ENCODE measurements at regions not wholly inside any gene's neighbourhood (a gene's known extent, or its start where the extent isn't known, plus 50 kb on each side); places are given as distances from the start of the nearest gene placed in this dataset.

GRCh38 chr3:177281292-177282118, 84.2 kb upstream of the TBL1XR1 start:
- TF ChIP-seq CSRNP3 (CRISPR knock-in tag; IDR thresholded peaks at IDR 0.05) (no peak), CSDC2 (CRISPR knock-in tag; IDR thresholded peaks at IDR 0.05) (no peak), PATZ1 (CRISPR knock-in tag; IDR thresholded peaks at IDR 0.05; ENCODE audit: borderline replicate concordance) (no peak), ZFP30 (CRISPR knock-in tag; IDR thresholded peaks at IDR 0.05) (no peak), ISL1 (CRISPR knock-in tag; IDR thresholded peaks at IDR 0.05) (no peak), GLIS3 (CRISPR knock-in tag; IDR thresholded peaks at IDR 0.05) (no peak), ZNF70 (CRISPR knock-in tag; IDR thresholded peaks at IDR 0.05) (no peak), PPARA (CRISPR knock-in tag; IDR thresholded peaks at IDR 0.05; ENCODE audit: borderline replicate concordance) (no peak), TCF4 (CRISPR knock-in tag; IDR thresholded peaks at IDR 0.05; ENCODE audit: borderline replicate concordance) (no peak), ARNTL (CRISPR knock-in tag; IDR thresholded peaks at IDR 0.05; ENCODE audit: borderline replicate concordance, low read depth) (no peak)
- TF ChIP-seq, protein P1, sequence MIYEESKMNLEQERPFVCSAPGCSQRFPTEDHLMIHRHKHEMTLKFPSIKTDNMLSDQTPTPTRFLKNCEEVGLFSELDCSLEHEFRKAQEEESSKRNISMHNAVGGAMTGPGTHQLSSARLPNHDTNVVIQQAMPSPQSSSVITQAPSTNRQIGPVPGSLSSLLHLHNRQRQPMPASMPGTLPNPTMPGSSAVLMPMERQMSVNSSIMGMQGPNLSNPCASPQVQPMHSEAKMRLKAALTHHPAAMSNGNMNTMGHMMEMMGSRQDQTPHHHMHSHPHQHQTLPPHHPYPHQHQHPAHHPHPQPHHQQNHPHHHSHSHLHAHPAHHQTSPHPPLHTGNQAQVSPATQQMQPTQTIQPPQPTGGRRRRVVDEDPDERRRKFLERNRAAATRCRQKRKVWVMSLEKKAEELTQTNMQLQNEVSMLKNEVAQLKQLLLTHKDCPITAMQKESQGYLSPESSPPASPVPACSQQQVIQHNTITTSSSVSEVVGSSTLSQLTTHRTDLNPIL (CRISPR knock-in tag; IDR thresholded peaks at IDR 0.05; ENCODE audit: low read depth), result no peak
- TF ChIP-seq, protein P2, sequence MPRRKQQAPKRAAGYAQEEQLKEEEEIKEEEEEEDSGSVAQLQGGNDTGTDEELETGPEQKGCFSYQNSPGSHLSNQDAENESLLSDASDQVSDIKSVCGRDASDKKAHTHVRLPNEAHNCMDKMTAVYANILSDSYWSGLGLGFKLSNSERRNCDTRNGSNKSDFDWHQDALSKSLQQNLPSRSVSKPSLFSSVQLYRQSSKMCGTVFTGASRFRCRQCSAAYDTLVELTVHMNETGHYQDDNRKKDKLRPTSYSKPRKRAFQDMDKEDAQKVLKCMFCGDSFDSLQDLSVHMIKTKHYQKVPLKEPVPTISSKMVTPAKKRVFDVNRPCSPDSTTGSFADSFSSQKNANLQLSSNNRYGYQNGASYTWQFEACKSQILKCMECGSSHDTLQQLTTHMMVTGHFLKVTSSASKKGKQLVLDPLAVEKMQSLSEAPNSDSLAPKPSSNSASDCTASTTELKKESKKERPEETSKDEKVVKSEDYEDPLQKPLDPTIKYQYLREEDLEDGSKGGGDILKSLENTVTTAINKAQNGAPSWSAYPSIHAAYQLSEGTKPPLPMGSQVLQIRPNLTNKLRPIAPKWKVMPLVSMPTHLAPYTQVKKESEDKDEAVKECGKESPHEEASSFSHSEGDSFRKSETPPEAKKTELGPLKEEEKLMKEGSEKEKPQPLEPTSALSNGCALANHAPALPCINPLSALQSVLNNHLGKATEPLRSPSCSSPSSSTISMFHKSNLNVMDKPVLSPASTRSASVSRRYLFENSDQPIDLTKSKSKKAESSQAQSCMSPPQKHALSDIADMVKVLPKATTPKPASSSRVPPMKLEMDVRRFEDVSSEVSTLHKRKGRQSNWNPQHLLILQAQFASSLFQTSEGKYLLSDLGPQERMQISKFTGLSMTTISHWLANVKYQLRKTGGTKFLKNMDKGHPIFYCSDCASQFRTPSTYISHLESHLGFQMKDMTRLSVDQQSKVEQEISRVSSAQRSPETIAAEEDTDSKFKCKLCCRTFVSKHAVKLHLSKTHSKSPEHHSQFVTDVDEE (CRISPR knock-in tag; IDR thresholded peaks at IDR 0.05), result no peak
- ATAC-seq, result no peak

DNA sequence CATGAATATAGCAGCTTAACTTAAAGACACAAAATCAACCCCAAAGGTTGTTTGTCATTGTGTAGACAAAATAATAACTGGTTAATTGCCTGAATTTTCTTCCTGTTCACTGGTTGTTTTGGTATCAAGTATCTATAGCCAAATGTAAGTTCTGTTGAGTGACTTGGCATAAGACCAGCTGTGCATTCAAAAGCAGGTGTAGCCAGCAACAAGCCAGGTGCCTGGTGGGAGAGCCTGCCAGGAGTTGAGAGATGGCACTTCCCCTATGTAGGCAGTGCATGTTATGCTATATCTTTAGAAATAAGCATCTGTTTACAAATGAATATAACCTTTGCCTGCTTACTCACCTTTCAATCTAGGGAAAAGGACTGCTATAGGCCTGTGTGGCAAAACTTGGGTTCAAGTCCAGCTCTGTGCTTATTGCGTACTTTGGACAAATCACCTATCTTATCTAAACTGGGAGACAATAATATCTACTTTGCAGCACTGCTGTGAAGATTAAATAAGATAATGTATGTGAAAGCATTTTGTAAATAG, 84.9 kb upstream of the TBL1XR1 start:
- no peak for ATAC-seq
- TF ChIP-seq CSRNP3 (CRISPR knock-in tag; IDR thresholded peaks at IDR 0.05) (no peak), ZNF565 (CRISPR knock-in tag; conservative IDR thresholded peaks at IDR 0.05; ENCODE audit: low read depth) (no peak), OSR1 (CRISPR knock-in tag; IDR thresholded peaks at IDR 0.05) (no peak), ARNTL (CRISPR knock-in tag; IDR thresholded peaks at IDR 0.05; ENCODE audit: borderline replicate concordance, low read depth) (no peak), TOX (CRISPR knock-in tag; IDR thresholded peaks at IDR 0.05; ENCODE audit: borderline replicate concordance) (no peak), SNAI2 (CRISPR knock-in tag; IDR thresholded peaks at IDR 0.05) (no peak), ZNF70 (CRISPR knock-in tag; IDR thresholded peaks at IDR 0.05) (no peak), ESRRG (CRISPR knock-in tag; IDR thresholded peaks at IDR 0.05) (no peak), ISL1 (CRISPR knock-in tag; IDR thresholded peaks at IDR 0.05) (no peak)

- no peak for ATAC-seq
- TF ChIP-seq OSR1 (CRISPR knock-in tag; IDR thresholded peaks at IDR 0.05), result no peak
- no peak for TF ChIP-seq GLIS3 (CRISPR knock-in tag; IDR thresholded peaks at IDR 0.05)
- no peak for TF ChIP-seq PPARA (CRISPR knock-in tag; IDR thresholded peaks at IDR 0.05; ENCODE audit: borderline replicate concordance)
- TF ChIP-seq ZFP30 (CRISPR knock-in tag; IDR thresholded peaks at IDR 0.05), result no peak
- no peak for TF ChIP-seq ARNTL (CRISPR knock-in tag; IDR thresholded peaks at IDR 0.05; ENCODE audit: borderline replicate concordance, low read depth)
- no peak for TF ChIP-seq SNAI2 (CRISPR knock-in tag; IDR thresholded peaks at IDR 0.05)
- TF ChIP-seq BACH2 (CRISPR knock-in tag; IDR thresholded peaks at IDR 0.05; ENCODE audit: borderline replicate concordance), result no peak
- no peak for TF ChIP-seq ZC3H10 (CRISPR knock-in tag; IDR thresholded peaks at IDR 0.05)
- TF ChIP-seq ISL1 (CRISPR knock-in tag; IDR thresholded peaks at IDR 0.05), result no peak
- TF ChIP-seq TCF4 (CRISPR knock-in tag; IDR thresholded peaks at IDR 0.05; ENCODE audit: borderline replicate concordance), result no peak
- TF ChIP-seq, protein P2 (CRISPR knock-in tag; IDR thresholded peaks at IDR 0.05), result no peak
- TF ChIP-seq ESRRG (CRISPR knock-in tag; IDR thresholded peaks at IDR 0.05), result no peak
- TF ChIP-seq, protein P1 (CRISPR knock-in tag; IDR thresholded peaks at IDR 0.05; ENCODE audit: low read depth), result no peak
- TF ChIP-seq ZNF70 (CRISPR knock-in tag; IDR thresholded peaks at IDR 0.05), result no peak
- no peak for TF ChIP-seq TOX (CRISPR knock-in tag; IDR thresholded peaks at IDR 0.05; ENCODE audit: borderline replicate concordance)
Measured at GRCh38 chr3:177283983-177284382, 86.7 kb upstream of the TBL1XR1 start.

Data from SK-N-SH treated with all-trans-retinoic acid at 6 μM for 48 hours (cell line).